ENCODE measurements at regions not wholly inside any gene's neighbourhood (a gene's known extent, or its start where the extent isn't known, plus 50 kb on each side); places are given as distances from the start of the nearest gene placed in this dataset.
A peak's percentile ranks its signal among the peaks of the same experiment; 100 is the strongest.

GRCh38 chr6:21666201-21666691 lies 72.7 kb downstream of the SOX4 start:
- Histone ChIP-seq H3K27me3 (peaks cover 48% of the 10 kb centered on the region), H3K4me3 (peak overlapping the region in 1 of 4 donors; percentile 33), H3K27ac (no peak overlapping the region), H3K4me1 (replicated peaks in 1 of 2) (peaks cover 11 to 22% of the 10 kb centered on the region in 2 donors), H3K36me3 (replicated peaks in 1 of 2) (no peaks in the 10 kb centered on the region), H3K9me3 (replicated peaks in 1 of 3) (no peaks in the 10 kb centered on the region)
- intact Hi-C loops (cut with DNase I) = no loop called here
- TF ChIP-seq POLR2A (IDR thresholded peaks at IDR 0.05) (no peak), CTCF (IDR thresholded peaks at IDR 0.05) (no peak)
- WGBS, 4 donors = 0 to 2% (median 1%) methylated on average over 12 to 33 of the region's 33 CpGs
- no peak for DNase-seq

- H3K27ac ChIP-seq = no peak overlapping the region
- 37 to 52% (median 46%) methylated on average over 27 of the region's 27 CpGs for WGBS, 4 donors
- no peak for TF ChIP-seq POLR2A (IDR thresholded peaks at IDR 0.05)
- no peak for TF ChIP-seq CTCF (IDR thresholded peaks at IDR 0.05)
- peaks cover 11 to 22% of the 10 kb centered on the region in 2 donors for H3K4me1 ChIP-seq (replicated peaks in 1 of 2)
- H3K27me3 ChIP-seq = peaks cover 43% of the 10 kb centered on the region
- no peaks in the 10 kb centered on the region for H3K36me3 ChIP-seq (replicated peaks in 1 of 2)
- intact Hi-C loops (cut with DNase I) = no loop called here
- no peak for DNase-seq
- H3K4me3 ChIP-seq = no peak overlapping the region
- H3K9me3 ChIP-seq (replicated peaks in 1 of 3) = no peaks in the 10 kb centered on the region
Measured at GRCh38 chr6:21666853-21667681, 73.5 kb downstream of the SOX4 start.

- Histone ChIP-seq H3K36me3 (replicated peaks in 1 of 2) (no peaks in the 10 kb centered on the region), H3K27ac (no peak overlapping the region), H3K4me3 (no peak overlapping the region), H3K27me3 (peaks cover 37% of the 10 kb centered on the region), H3K9me3 (replicated peaks in 1 of 3) (no peaks in the 10 kb centered on the region), H3K4me1 (replicated peaks in 1 of 2) (peaks cover 11 to 22% of the 10 kb centered on the region in 2 donors)
- no peak for DNase-seq
- 57 to 70% (median 64%) methylated on average over 3 of the region's 3 CpGs for WGBS, 4 donors
- no peak for TF ChIP-seq CTCF (IDR thresholded peaks at IDR 0.05)
- no peak for TF ChIP-seq POLR2A (IDR thresholded peaks at IDR 0.05)
- intact Hi-C loops (cut with DNase I) = no loop called here
Measured at GRCh38 chr6:21668795-21669194, 75.2 kb downstream of the SOX4 start.

GRCh38 chr6:21676769-21677168 lies 83.2 kb downstream of the SOX4 start:
- WGBS, 4 donors = 40 to 75% (median 56%) methylated on average over 2 of the region's 2 CpGs
- Histone ChIP-seq H3K4me3 (no peak overlapping the region), H3K27ac (no peak overlapping the region), H3K27me3 (no peaks in the 10 kb centered on the region), H3K9me3 (replicated peaks in 1 of 3) (no peaks in the 10 kb centered on the region), H3K36me3 (replicated peaks in 1 of 2) (no peaks in the 10 kb centered on the region), H3K4me1 (replicated peaks in 1 of 2) (no peaks in the 10 kb centered on the region)
- DNase-seq = no peak
- no peak for TF ChIP-seq CTCF (IDR thresholded peaks at IDR 0.05)
- TF ChIP-seq POLR2A (IDR thresholded peaks at IDR 0.05) = no peak
- intact Hi-C loops (cut with DNase I) = no loop called here

All from adrenal gland (tissue), 9 donors.